SK-N-SH treated with all-trans-retinoic acid at 6 μM for 48 hours (cell line): ENCODE measurements at regions not wholly inside any gene's neighbourhood (a gene's known extent, or its start where the extent isn't known, plus 50 kb on each side); places are given as distances from the start of the nearest gene placed in this dataset.

Experiments used
- ARNTL ChIP-seq: fragments of 450-650 bp; formaldehyde crosslinking; IDR thresholded peaks from 2 replicates; pipeline ENCODE4 v1.5.0; 2020; ENCODE audit warnings: low read depth, mild to moderate bottlenecking, moderate library complexity, borderline replicate concordance
- BACH2 ChIP-seq: fragments of 250-450 bp; sonication (Bioruptor Pico); IDR thresholded peaks from 2 replicates; pipeline ENCODE4 v1.9.0; 2021; ENCODE audit warnings: mild to moderate bottlenecking, borderline replicate concordance
- CSDC2 ChIP-seq: fragments of 250-450 bp; sonication (Bioruptor Pico); IDR thresholded peaks from 2 replicates; pipeline ENCODE4 v1.5.0; 2020; ENCODE audit warnings: mild to moderate bottlenecking, moderate library complexity
- ESRRG ChIP-seq: fragments of 250-450 bp; sonication (Bioruptor Pico); IDR thresholded peaks from 2 replicates; pipeline ENCODE4 v1.6.1; 2021; ENCODE audit warnings: mild to moderate bottlenecking
- ISL1 ChIP-seq: fragments of 250-450 bp; sonication (Bioruptor Pico); IDR thresholded peaks from 2 replicates; pipeline ENCODE4 v2.1.2; 2022; ENCODE audit warnings: mild to moderate bottlenecking, moderate library complexity
- OSR1 ChIP-seq: fragments of 250-450 bp; sonication (Bioruptor Pico); IDR thresholded peaks from 2 replicates; pipeline ENCODE4 v1.8.0; 2022; ENCODE audit warnings: moderate library complexity, mild to moderate bottlenecking, inconsistent platforms
- PPARA ChIP-seq: fragments of 250-450 bp; sonication (Bioruptor Pico); IDR thresholded peaks from 2 replicates; pipeline ENCODE4 v1.5.0; 2020; ENCODE audit warnings: mild to moderate bottlenecking, borderline replicate concordance
- SNAI2 ChIP-seq: fragments of 250-450 bp; sonication (Bioruptor Pico); IDR thresholded peaks from 2 replicates; pipeline ENCODE4 v1.5.0; 2020; ENCODE audit warnings: mild to moderate bottlenecking, moderate library complexity
- TCF4 ChIP-seq: fragments of 250-450 bp; sonication (Bioruptor Pico); IDR thresholded peaks from 2 replicates; pipeline ENCODE4 v1.8.0; 2021; ENCODE audit warnings: mild to moderate bottlenecking, moderate library complexity, borderline replicate concordance
- ZFP30 ChIP-seq: fragments of 450-650 bp; formaldehyde crosslinking; IDR thresholded peaks from 2 replicates; pipeline ENCODE4 v1.5.0; 2022; ENCODE audit warnings: mild to moderate bottlenecking, moderate library complexity
- TF ChIP-seq, protein P1 (sequence below): fragments of 250-450 bp; sonication (Bioruptor Pico); IDR thresholded peaks from 2 replicates; pipeline ENCODE4 v1.5.1; 2021; ENCODE audit warnings: mild to moderate bottlenecking, moderate library complexity
- TF ChIP-seq, protein P2 (sequence below): fragments of 250-450 bp; sonication (Bioruptor Pico); IDR thresholded peaks from 2 replicates; pipeline ENCODE4 v1.8.0; 2021; ENCODE audit warnings: low read depth, mild to moderate bottlenecking, moderate library complexity, borderline replicate concordance
- TF ChIP-seq, protein P3 (sequence below): fragments of 250-450 bp; sonication (Bioruptor Pico); IDR thresholded peaks from 2 replicates; pipeline ENCODE4 v1.5.0; 2020; ENCODE audit warnings: mild to moderate bottlenecking, moderate library complexity
- TF ChIP-seq, protein P4 (sequence below): fragments of 250-450 bp; sonication (Bioruptor Pico); IDR thresholded peaks from 2 replicates; pipeline ENCODE4 v1.8.0; 2020; ENCODE audit warnings: mild to moderate bottlenecking, moderate library complexity, borderline replicate concordance

DNA sequence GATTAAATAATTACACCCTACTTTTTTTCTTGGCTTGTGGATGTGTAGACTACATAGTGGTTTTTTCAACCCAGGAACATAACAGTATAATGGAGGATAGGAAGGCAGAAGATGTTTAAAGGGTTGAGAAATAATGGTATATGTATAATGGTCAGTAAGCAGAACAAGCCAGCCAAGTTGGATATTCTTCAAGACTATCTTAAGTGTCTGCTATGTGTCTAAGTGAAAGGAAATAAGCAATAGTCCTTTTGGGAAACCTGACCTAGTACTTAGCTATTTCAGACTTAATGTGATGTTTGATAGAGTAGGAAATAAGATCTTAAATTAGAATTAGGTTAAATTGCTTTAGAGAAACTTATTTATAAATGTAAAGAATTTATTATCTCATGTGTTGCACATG lies 85.7 kb downstream of the PTPDC1 start:
- TF ChIP-seq ZFP30 (CRISPR knock-in tag) (no peak), ARNTL (no peak), ESRRG (CRISPR knock-in tag) (no peak), OSR1 (CRISPR knock-in tag) (no peak), CSDC2 (CRISPR knock-in tag) (no peak), PPARA (CRISPR knock-in tag) (no peak), ISL1 (no peak), BACH2 (CRISPR knock-in tag) (no peak), SNAI2 (CRISPR knock-in tag) (no peak), TCF4 (CRISPR knock-in tag) (no peak)
- TF ChIP-seq, protein P1, sequence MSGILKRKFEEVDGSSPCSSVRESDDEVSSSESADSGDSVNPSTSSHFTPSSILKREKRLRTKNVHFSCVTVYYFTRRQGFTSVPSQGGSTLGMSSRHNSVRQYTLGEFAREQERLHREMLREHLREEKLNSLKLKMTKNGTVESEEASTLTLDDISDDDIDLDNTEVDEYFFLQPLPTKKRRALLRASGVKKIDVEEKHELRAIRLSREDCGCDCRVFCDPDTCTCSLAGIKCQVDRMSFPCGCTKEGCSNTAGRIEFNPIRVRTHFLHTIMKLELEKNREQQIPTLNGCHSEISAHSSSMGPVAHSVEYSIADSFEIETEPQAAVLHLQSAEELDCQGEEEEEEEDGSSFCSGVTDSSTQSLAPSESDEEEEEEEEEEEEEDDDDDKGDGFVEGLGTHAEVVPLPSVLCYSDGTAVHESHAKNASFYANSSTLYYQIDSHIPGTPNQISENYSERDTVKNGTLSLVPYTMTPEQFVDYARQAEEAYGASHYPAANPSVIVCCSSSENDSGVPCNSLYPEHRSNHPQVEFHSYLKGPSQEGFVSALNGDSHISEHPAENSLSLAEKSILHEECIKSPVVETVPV (CRISPR knock-in tag): no peak
- TF ChIP-seq, protein P2, sequence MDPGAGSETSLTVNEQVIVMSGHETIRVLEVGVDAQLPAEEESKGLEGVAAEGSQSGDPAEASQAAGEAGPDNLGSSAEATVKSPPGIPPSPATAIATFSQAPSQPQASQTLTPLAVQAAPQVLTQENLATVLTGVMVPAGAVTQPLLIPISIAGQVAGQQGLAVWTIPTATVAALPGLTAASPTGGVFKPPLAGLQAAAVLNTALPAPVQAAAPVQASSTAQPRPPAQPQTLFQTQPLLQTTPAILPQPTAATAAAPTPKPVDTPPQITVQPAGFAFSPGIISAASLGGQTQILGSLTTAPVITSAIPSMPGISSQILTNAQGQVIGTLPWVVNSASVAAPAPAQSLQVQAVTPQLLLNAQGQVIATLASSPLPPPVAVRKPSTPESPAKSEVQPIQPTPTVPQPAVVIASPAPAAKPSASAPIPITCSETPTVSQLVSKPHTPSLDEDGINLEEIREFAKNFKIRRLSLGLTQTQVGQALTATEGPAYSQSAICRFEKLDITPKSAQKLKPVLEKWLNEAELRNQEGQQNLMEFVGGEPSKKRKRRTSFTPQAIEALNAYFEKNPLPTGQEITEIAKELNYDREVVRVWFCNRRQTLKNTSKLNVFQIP (CRISPR knock-in tag): no peak
- TF ChIP-seq, protein P3, sequence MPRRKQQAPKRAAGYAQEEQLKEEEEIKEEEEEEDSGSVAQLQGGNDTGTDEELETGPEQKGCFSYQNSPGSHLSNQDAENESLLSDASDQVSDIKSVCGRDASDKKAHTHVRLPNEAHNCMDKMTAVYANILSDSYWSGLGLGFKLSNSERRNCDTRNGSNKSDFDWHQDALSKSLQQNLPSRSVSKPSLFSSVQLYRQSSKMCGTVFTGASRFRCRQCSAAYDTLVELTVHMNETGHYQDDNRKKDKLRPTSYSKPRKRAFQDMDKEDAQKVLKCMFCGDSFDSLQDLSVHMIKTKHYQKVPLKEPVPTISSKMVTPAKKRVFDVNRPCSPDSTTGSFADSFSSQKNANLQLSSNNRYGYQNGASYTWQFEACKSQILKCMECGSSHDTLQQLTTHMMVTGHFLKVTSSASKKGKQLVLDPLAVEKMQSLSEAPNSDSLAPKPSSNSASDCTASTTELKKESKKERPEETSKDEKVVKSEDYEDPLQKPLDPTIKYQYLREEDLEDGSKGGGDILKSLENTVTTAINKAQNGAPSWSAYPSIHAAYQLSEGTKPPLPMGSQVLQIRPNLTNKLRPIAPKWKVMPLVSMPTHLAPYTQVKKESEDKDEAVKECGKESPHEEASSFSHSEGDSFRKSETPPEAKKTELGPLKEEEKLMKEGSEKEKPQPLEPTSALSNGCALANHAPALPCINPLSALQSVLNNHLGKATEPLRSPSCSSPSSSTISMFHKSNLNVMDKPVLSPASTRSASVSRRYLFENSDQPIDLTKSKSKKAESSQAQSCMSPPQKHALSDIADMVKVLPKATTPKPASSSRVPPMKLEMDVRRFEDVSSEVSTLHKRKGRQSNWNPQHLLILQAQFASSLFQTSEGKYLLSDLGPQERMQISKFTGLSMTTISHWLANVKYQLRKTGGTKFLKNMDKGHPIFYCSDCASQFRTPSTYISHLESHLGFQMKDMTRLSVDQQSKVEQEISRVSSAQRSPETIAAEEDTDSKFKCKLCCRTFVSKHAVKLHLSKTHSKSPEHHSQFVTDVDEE (CRISPR knock-in tag): no peak
- TF ChIP-seq, protein P4, sequence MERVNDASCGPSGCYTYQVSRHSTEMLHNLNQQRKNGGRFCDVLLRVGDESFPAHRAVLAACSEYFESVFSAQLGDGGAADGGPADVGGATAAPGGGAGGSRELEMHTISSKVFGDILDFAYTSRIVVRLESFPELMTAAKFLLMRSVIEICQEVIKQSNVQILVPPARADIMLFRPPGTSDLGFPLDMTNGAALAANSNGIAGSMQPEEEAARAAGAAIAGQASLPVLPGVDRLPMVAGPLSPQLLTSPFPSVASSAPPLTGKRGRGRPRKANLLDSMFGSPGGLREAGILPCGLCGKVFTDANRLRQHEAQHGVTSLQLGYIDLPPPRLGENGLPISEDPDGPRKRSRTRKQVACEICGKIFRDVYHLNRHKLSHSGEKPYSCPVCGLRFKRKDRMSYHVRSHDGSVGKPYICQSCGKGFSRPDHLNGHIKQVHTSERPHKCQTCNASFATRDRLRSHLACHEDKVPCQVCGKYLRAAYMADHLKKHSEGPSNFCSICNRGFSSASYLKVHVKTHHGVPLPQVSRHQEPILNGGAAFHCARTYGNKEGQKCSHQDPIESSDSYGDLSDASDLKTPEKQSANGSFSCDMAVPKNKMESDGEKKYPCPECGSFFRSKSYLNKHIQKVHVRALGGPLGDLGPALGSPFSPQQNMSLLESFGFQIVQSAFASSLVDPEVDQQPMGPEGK (CRISPR knock-in tag): no peak
